GM12892 (cell line): ENCODE measurements at regions not wholly inside any gene's neighbourhood (a gene's known extent, or its start where the extent isn't known, plus 50 kb on each side); places are given as distances from the start of the nearest gene placed in this dataset.

Source experiments
- POLR2A ChIP-seq: IDR thresholded peaks from 2 replicates; pipeline ENCODE4 v1.6.1; 2011; ENCODE audit warnings: low read depth, low read length, control low read depth
- TAF1 ChIP-seq: IDR thresholded peaks from 2 replicates; pipeline ENCODE4 v1.6.1; 2011; ENCODE audit warnings: low read depth, mild to moderate bottlenecking, control low read depth, low read length, borderline replicate concordance

DNA sequence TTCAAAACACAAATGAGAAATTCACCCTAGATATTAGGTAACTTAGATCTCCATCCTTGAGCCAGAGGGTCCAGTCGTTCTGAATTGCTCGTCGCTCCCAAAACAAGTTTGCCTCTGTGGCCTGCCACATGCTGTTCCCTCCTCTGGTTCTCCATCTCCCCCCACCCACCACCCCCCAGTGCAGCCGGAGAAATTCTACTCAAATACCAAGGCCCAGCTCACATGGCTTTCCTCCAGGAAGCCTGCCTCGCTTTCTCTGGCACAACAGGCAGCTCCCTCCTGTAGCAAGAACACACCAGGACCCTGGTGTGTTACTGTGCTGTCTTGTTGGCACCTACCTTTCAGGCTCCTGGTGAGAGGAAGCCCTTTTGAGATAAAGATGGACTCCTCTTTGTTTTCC lies 52.7 kb upstream of the C10orf90 start:
- no peak for TF ChIP-seq TAF1
- no peak for TF ChIP-seq POLR2A
